TTC549 (cell line): ENCODE measurements at regions not wholly inside any gene's neighbourhood (a gene's known extent, or its start where the extent isn't known, plus 50 kb on each side); places are given as distances from the start of the nearest gene placed in this dataset.
"Not testable (repeated sequence)": the region's sequence is repeated elsewhere in the genome, so short reads cannot be mapped to it uniquely, and the experiment has no call there.

Source experiments
- FAIRE-seq: peaks from 2 replicates; lab custom pipeline; 2012; peaks lifted over from hg19 to GRCh38; lab: Jason Lieb, UNC

- no peak for FAIRE-seq
These were observed 318.9 kb upstream of the DPPA4 start for GRCh38 chr3:109656225-109656624.

- no peak for FAIRE-seq
These were observed 341.3 kb upstream of the DPPA4 start for GRCh38 chr3:109678600-109678999.

GRCh38 chr3:109679664-109680063 lies 342.3 kb upstream of the DPPA4 start:
- no peak for FAIRE-seq

- FAIRE-seq = no peak
These were observed 346.4 kb upstream of the DPPA4 start for GRCh38 chr3:109683746-109684145.

GRCh38 chr3:109685084-109686079 lies 348.0 kb upstream of the DPPA4 start:
- no peak for FAIRE-seq

GRCh38 chr3:109687626-109688025 lies 350.3 kb upstream of the DPPA4 start:
- no peak for FAIRE-seq

GRCh38 chr3:109696932-109697331 lies 359.6 kb upstream of the DPPA4 start:
- no peak for FAIRE-seq

- FAIRE-seq = no peak
These were observed 364.9 kb upstream of the DPPA4 start for GRCh38 chr3:109702252-109702651.

GRCh38 chr3:109702976-109703375 lies 365.6 kb upstream of the DPPA4 start:
- FAIRE-seq = no peak

GRCh38 chr3:109705133-109705532 lies 367.8 kb upstream of the DPPA4 start:
- FAIRE-seq = not testable (repeated sequence)

GRCh38 chr3:109707617-109708016 lies 370.3 kb upstream of the DPPA4 start:
- FAIRE-seq = no peak

GRCh38 chr3:109713288-109713687 lies 375.9 kb upstream of the DPPA4 start:
- no peak for FAIRE-seq

GRCh38 chr3:109715707-109716106 lies 378.4 kb upstream of the DPPA4 start:
- no peak for FAIRE-seq

- FAIRE-seq = no peak
These were observed 381.5 kb upstream of the DPPA4 start for GRCh38 chr3:109718850-109719249.

GRCh38 chr3:109728861-109729494 lies 391.6 kb upstream of the DPPA4 start:
- no peak for FAIRE-seq

- no peak for FAIRE-seq
These were observed 394.5 kb upstream of the DPPA4 start for GRCh38 chr3:109731639-109732473.

GRCh38 chr3:109743981-109744380 lies 406.6 kb upstream of the DPPA4 start:
- no peak for FAIRE-seq

- no peak for FAIRE-seq
These were observed 435.2 kb upstream of the DPPA4 start for GRCh38 chr3:109772520-109772919.

- no peak for FAIRE-seq
These were observed 436.8 kb upstream of the DPPA4 start for GRCh38 chr3:109774108-109774507.

- FAIRE-seq = no peak
These were observed 446.9 kb upstream of the DPPA4 start for GRCh38 chr3:109784285-109784684.

- no peak for FAIRE-seq
These were observed 447.7 kb upstream of the DPPA4 start for GRCh38 chr3:109784852-109785631.

GRCh38 chr3:109803274-109803673 lies 465.9 kb upstream of the DPPA4 start:
- FAIRE-seq = no peak
